H1 (cell line): ENCODE measurements at regions not wholly inside any gene's neighbourhood (a gene's known extent, or its start where the extent isn't known, plus 50 kb on each side); places are given as distances from the start of the nearest gene placed in this dataset.

Source experiments
- CTCF ChIA-PET: fragments of 300-600 bp; sonication (Branson Sonifier 250); formaldehyde crosslinking; loops from one replicate; lab custom pipeline; 2021; ENCODE audit not compliant: partially characterized antibody; lab: Charles Lee
- POLR2A ChIA-PET: fragments of 300-600 bp; sonication (Branson Sonifier 250); formaldehyde crosslinking; loops from one replicate; lab custom pipeline; 2021; ENCODE audit warnings: inconsistent platforms; ENCODE audit not compliant: partially characterized antibody; lab: Charles Lee
- DNase-seq, 2 experiments: peaks; one replicate each; pipeline versions ENCODE4 v3.0.0 to v3.0.0-alpha.2; 2010 to 2022; ENCODE audit warnings: low spot score in 2 of 2, low read depth in 1 of 2, mixed read lengths in 1 of 2
- FAIRE-seq: peaks from 2 replicates; lab custom pipeline; 2011; peaks lifted over from hg19 to GRCh38; lab: Jason Lieb, UNC
- H2AFZ ChIP-seq: 2 replicates; pipeline ENCODE4 v1.8.1; 2012; ENCODE audit warnings: low read length, inconsistent platforms
- H2AK5ac ChIP-seq: 2 replicates; pipeline ENCODE4 v1.6.1; 2013; ENCODE audit warnings: low read depth, low read length
- H2BK120ac ChIP-seq: replicated peaks from 2 replicates; pipeline ENCODE3; 2013; ENCODE audit warnings: low read depth, low read length, inconsistent platforms
- H2BK12ac ChIP-seq: 2 replicates; pipeline ENCODE4 v1.6.1; 2013; ENCODE audit warnings: low read depth, low read length
- H2BK15ac ChIP-seq: 2 replicates; pipeline ENCODE4 v1.6.1; 2013; ENCODE audit warnings: low read length
- H2BK20ac ChIP-seq: 2 replicates; pipeline ENCODE4 v1.6.1; 2013; ENCODE audit warnings: low read length
- H2BK5ac ChIP-seq: 2 replicates; pipeline ENCODE4 v1.6.1; 2013; ENCODE audit warnings: low read depth, low read length
- H3K14ac ChIP-seq: 2 replicates; pipeline ENCODE4 v1.6.1; 2013; ENCODE audit warnings: inconsistent platforms; ENCODE audit not compliant: insufficient read length
- H3K18ac ChIP-seq: 2 replicates; pipeline ENCODE4 v1.6.1; 2013; ENCODE audit warnings: low read length; ENCODE audit errors: extremely low read depth
- H3K23ac ChIP-seq: 2 replicates; pipeline ENCODE4 v1.6.1; 2013; ENCODE audit warnings: inconsistent platforms; ENCODE audit not compliant: insufficient read length
- H3K23me2 ChIP-seq: 2 replicates; pipeline ENCODE4 v1.6.1; 2013; ENCODE audit warnings: low read depth, low read length
- H3K27ac ChIP-seq: 2 replicates; pipeline ENCODE4 v1.6.1; 2011; ENCODE audit warnings: low read depth, low read length, inconsistent platforms
- H3K27me3 ChIP-seq, 4 experiments: replicated peaks in 1 of 4; 1 replicate in 1 of 4; 2 replicates in 3 of 4; pipeline versions ENCODE4 v1.6.1 to v1.8.1; 2011 to 2013; ENCODE audit warnings: low read length in 3 of 4, mild to moderate bottlenecking in 3 of 4, inconsistent platforms in 2 of 4, mixed read lengths in 2 of 4, moderate library complexity in 1 of 4; ENCODE audit not compliant: control insufficient read depth in 3 of 4, insufficient read depth in 3 of 4; ENCODE audit errors: extremely low read depth in 1 of 4
- H3K36me3 ChIP-seq, 4 experiments: 2 replicates each; pipeline versions ENCODE4 v1.6.1 to v1.8.1; 2011 to 2013; ENCODE audit warnings: mild to moderate bottlenecking in 4 of 4, low read length in 3 of 4, moderate library complexity in 2 of 4, control low read depth in 1 of 4, inconsistent platforms in 1 of 4; ENCODE audit not compliant: insufficient read depth in 4 of 4, control insufficient read depth in 2 of 4
- H3K4ac ChIP-seq: replicated peaks from 2 replicates; pipeline ENCODE3; 2013; ENCODE audit warnings: low read length, low read depth, mixed read lengths, inconsistent platforms; ENCODE audit not compliant: insufficient read length
- H3K4me1 ChIP-seq, 4 experiments: replicated peaks in 1 of 4; 1 replicate in 1 of 4; 2 replicates in 3 of 4; pipeline versions ENCODE4 v1.6.1 to v1.8.1; 2011 to 2013; ENCODE audit warnings: low read length in 3 of 4, inconsistent platforms in 2 of 4, mixed read lengths in 1 of 4; ENCODE audit not compliant: insufficient read depth in 4 of 4, control insufficient read depth in 3 of 4
- H3K4me2 ChIP-seq, 2 experiments: 2 replicates each; pipeline versions ENCODE4 v1.6.1 to v1.8.1; 2011 to 2013; ENCODE audit warnings: low read depth in 2 of 2, low read length in 2 of 2, control low read depth in 1 of 2, inconsistent platforms in 1 of 2, mild to moderate bottlenecking in 1 of 2; ENCODE audit not compliant: insufficient read depth in 1 of 2
- H3K4me3 ChIP-seq, 4 experiments: fragments of 200-600, 300-600 bp in 1 of 4; sonication (generic), shearing (Covaris generic), sonication (Bioruptor Twin) in 1 of 4; 2 replicates each; pipeline versions ENCODE4 v1.5.1 to v1.8.1; 2011 to 2016; ENCODE audit warnings: low read length in 4 of 4, low read depth in 3 of 4, control low read depth in 2 of 4, inconsistent platforms in 2 of 4, mild to moderate bottlenecking in 2 of 4, mixed read lengths in 1 of 4, moderate library complexity in 1 of 4; ENCODE audit not compliant: insufficient read depth in 2 of 4; ENCODE audit errors: extremely low read depth in 1 of 4
- H3K56ac ChIP-seq: replicated peaks from 2 replicates; pipeline ENCODE3; 2013; ENCODE audit warnings: low read depth, mild to moderate bottlenecking, mixed read lengths, low read length, inconsistent platforms; ENCODE audit not compliant: insufficient read length
- H3K79me1 ChIP-seq: 2 replicates; pipeline ENCODE4 v1.6.1; 2013; ENCODE audit warnings: low read depth, low read length, control low read depth
- H3K79me2 ChIP-seq, 2 experiments: 2 replicates each; pipeline versions ENCODE4 v1.6.1 to v1.8.1; 2012 to 2013; ENCODE audit warnings: low read length in 2 of 2, mild to moderate bottlenecking in 2 of 2, inconsistent platforms in 1 of 2; ENCODE audit not compliant: insufficient read depth in 2 of 2, control insufficient read depth in 1 of 2
- H3K9ac ChIP-seq, 4 experiments: replicated peaks in 1 of 4; 1 replicate in 1 of 4; 2 replicates in 3 of 4; pipeline versions ENCODE4 v1.6.1 to v1.8.1; 2011 to 2013; ENCODE audit warnings: low read depth in 3 of 4, low read length in 3 of 4, control low read depth in 2 of 4, mild to moderate bottlenecking in 2 of 4, moderate library complexity in 2 of 4, inconsistent platforms in 1 of 4; ENCODE audit errors: extremely low read depth in 1 of 4
- H3K9me3 ChIP-seq, 2 experiments: 2 replicates each; pipeline versions ENCODE4 v1.6.1 to v1.8.1; 2012 to 2013; ENCODE audit warnings: mild to moderate bottlenecking in 2 of 2, moderate library complexity in 2 of 2, control low read depth in 1 of 2, inconsistent platforms in 1 of 2, low read depth in 1 of 2, low read length in 1 of 2, mixed read lengths in 1 of 2; ENCODE audit not compliant: insufficient read depth in 2 of 2
- H4K20me1 ChIP-seq, 2 experiments: replicated peaks in 1 of 2; 2 replicates each; pipeline versions ENCODE3 to v1.8.1; 2011 to 2013; ENCODE audit warnings: inconsistent platforms in 2 of 2, low read length in 2 of 2, mild to moderate bottlenecking in 1 of 2; ENCODE audit not compliant: insufficient read depth in 2 of 2, control insufficient read depth in 1 of 2
- H4K5ac ChIP-seq: 2 replicates; pipeline ENCODE4 v1.6.1; 2013; ENCODE audit warnings: low read length, low read depth, mixed read lengths, inconsistent platforms; ENCODE audit not compliant: insufficient read length
- H4K8ac ChIP-seq: 2 replicates; pipeline ENCODE4 v1.8.0; 2013; ENCODE audit warnings: mild to moderate bottlenecking, moderate library complexity, low read length, inconsistent platforms; ENCODE audit not compliant: insufficient read depth; ENCODE audit errors: extremely low read depth
- H4K91ac ChIP-seq: replicated peaks from 2 replicates; pipeline ENCODE3; 2013; ENCODE audit warnings: low read length, mixed read lengths, inconsistent platforms; ENCODE audit not compliant: insufficient read length
- ASH2L ChIP-seq: fragments of 200-600, 300-600 bp; sonication (generic); IDR thresholded peaks from one replicate; pipeline ENCODE4 v1.7.1; 2017; ENCODE audit warnings: low read length
- CREB1 ChIP-seq: IDR thresholded peaks from 2 replicates; pipeline ENCODE4 v1.6.1; 2012; ENCODE audit warnings: inconsistent platforms
- GABPA ChIP-seq: IDR thresholded peaks from 2 replicates; pipeline ENCODE4 v1.6.1; 2011; ENCODE audit warnings: mild to moderate bottlenecking, low read length, moderate library complexity, borderline replicate concordance; ENCODE audit not compliant: insufficient read depth
- KDM1A ChIP-seq: fragments of 200-600, 300-600 bp; sonication (generic); IDR thresholded peaks from 2 replicates; pipeline ENCODE4 v1.7.1; 2016; ENCODE audit warnings: mild to moderate bottlenecking, low read length, borderline replicate concordance
- KDM4A ChIP-seq: IDR thresholded peaks from one replicate; pipeline ENCODE4 v1.7.1; 2012; ENCODE audit warnings: low read depth, mild to moderate bottlenecking, moderate library complexity, low read length, inconsistent platforms; ENCODE audit not compliant: severe bottlenecking
- KDM5A ChIP-seq: fragments of 200-600 bp; IDR thresholded peaks from 2 replicates; pipeline ENCODE4 v1.7.1; 2012; ENCODE audit warnings: mild to moderate bottlenecking, low read length, inconsistent platforms, mixed read lengths
- NRF1 ChIP-seq: IDR thresholded peaks from 2 replicates; pipeline ENCODE4 v1.6.1; 2011; ENCODE audit warnings: mild to moderate bottlenecking, low read depth, low read length, improper control_type of control experiment
- POLR2AphosphoS5 ChIP-seq: IDR thresholded peaks from 2 replicates; pipeline ENCODE4 v1.6.1; 2011; ENCODE audit warnings: low read depth, low read length
- POU5F1 ChIP-seq: IDR thresholded peaks from 2 replicates; pipeline ENCODE4 v1.6.1; 2011; ENCODE audit warnings: low read depth, mild to moderate bottlenecking, low read length, moderate library complexity
- SIN3A ChIP-seq, 2 experiments: IDR thresholded peaks in 1 of 2; conservative IDR thresholded peaks in 1 of 2; 2 replicates each; pipeline ENCODE4 v1.6.1; 2011 to 2012; ENCODE audit warnings: low read length in 2 of 2, improper control_type of control experiment in 1 of 2, low read depth in 1 of 2, mild to moderate bottlenecking in 1 of 2
- SP2 ChIP-seq: IDR thresholded peaks from 2 replicates; pipeline ENCODE4 v1.6.1; 2012; ENCODE audit warnings: mild to moderate bottlenecking, low read length, inconsistent platforms
- USF2 ChIP-seq: IDR thresholded peaks from 2 replicates; pipeline ENCODE4 v1.6.1; 2011; ENCODE audit warnings: low read length, improper control_type of control experiment
- ZNF274 ChIP-seq: IDR thresholded peaks from 2 replicates; pipeline ENCODE4 v1.7.0; 2012; ENCODE audit warnings: low read length, borderline replicate concordance; ENCODE audit errors: extremely low read depth
- WGBS, 2 experiments: shearing (Covaris generic) in 1 of 2; methylation state at CpG; one replicate each; pipeline versions ENCODE4 v1.1.6 to v1.1.7; 2013 to 2015; ENCODE audit warnings: low lambda C conversion rate in 2 of 2, mixed read lengths in 2 of 2, inconsistent platforms in 1 of 2, low coverage in 1 of 2, missing lambda C conversion rate in 1 of 2; ENCODE audit not compliant: insufficient replicate concordance in 2 of 2, insufficient coverage in 1 of 2, insufficient read length in 1 of 2; ENCODE audit errors: extremely low coverage in 1 of 2, missing lambda C conversion rate in 1 of 2; 5-methylcytosine and 5-hydroxymethylcytosine counted together

- H3K18ac ChIP-seq = no peak overlapping the region
- H2BK20ac ChIP-seq = no peak overlapping the region
- no peaks in the 10 kb centered on the region for H3K27me3 ChIP-seq
- no peaks in the 10 kb centered on the region for H3K23me2 ChIP-seq
- H3K4ac ChIP-seq = no peak overlapping the region
- no peak overlapping the region for H2BK15ac ChIP-seq
- no peak overlapping the region for H3K4me2 ChIP-seq
- ChIA-PET POLR2A (no interaction called here), CTCF (no interaction called here)
- H3K36me3 ChIP-seq = no peaks in the 10 kb centered on the region
- no peak overlapping the region for H2BK12ac ChIP-seq
- no peak for FAIRE-seq
- no peaks in the 10 kb centered on the region for H3K79me2 ChIP-seq
- no peaks in the 10 kb centered on the region for H3K9me3 ChIP-seq
- H2AK5ac ChIP-seq = no peak overlapping the region
- peaks cover 0 to 4% (median 1%) of the 10 kb centered on the region in 4 experiments; a peak in 3 of 7 replicates for H3K4me1 ChIP-seq
- H4K8ac ChIP-seq = no peak overlapping the region
- peak in 1 of 2 experiments; percentile 13 for DNase-seq
- no peak overlapping the region for H3K23ac ChIP-seq
- H3K56ac ChIP-seq = no peak overlapping the region
- H4K5ac ChIP-seq = no peak overlapping the region
- no peaks in the 10 kb centered on the region for H4K20me1 ChIP-seq
- no peaks in the 10 kb centered on the region for H3K79me1 ChIP-seq
- no peak overlapping the region for H3K9ac ChIP-seq
- H2BK5ac ChIP-seq = no peak overlapping the region
- H3K4me3 ChIP-seq = no peak overlapping the region
- H3K14ac ChIP-seq = no peak overlapping the region
- 96% methylated on average over 21 of the region's 21 CpGs; no CpG with 5 or more reads in 1 of the 2 experiments for WGBS, 2 experiments
- no peak overlapping the region for H4K91ac ChIP-seq
- no peak overlapping the region for H2BK120ac ChIP-seq
- no peak overlapping the region for H3K27ac ChIP-seq
- H2AFZ ChIP-seq = no peak overlapping the region
- TF ChIP-seq KDM1A (no peak), ZNF274 (no peak), KDM5A (no peak), POU5F1 (no peak), SIN3A (conservative IDR thresholded peaks at IDR 0.05 in 1 of 2, IDR thresholded peaks at IDR 0.05 in 1 of 2; ENCODE audit: low read depth in 1 of 2, low read length in 2 of 2) (no peak), POLR2AphosphoS5 (no peak), NRF1 (no peak), KDM4A (no peak), GABPA (no peak), CREB1 (no peak), ASH2L (no peak), SP2 (no peak), USF2 (no peak)
These were observed 277.5 kb upstream of the C1orf174 start for GRCh38 chr1:4177425-4178150.
